SU-DHL-6 (cell line): ENCODE measurements at regions not wholly inside any gene's neighbourhood (a gene's known extent, or its start where the extent isn't known, plus 50 kb on each side); places are given as distances from the start of the nearest gene placed in this dataset.

ENCODE experiments used
- CTCF ChIP-seq: fragments of 200-600 bp; sonication (generic); IDR thresholded peaks from one replicate; pipeline ENCODE4 v1.5.1; 2017; ENCODE audit warnings: antibody characterized with exemption, mild to moderate bottlenecking, low read length, moderate library complexity; ENCODE audit not compliant: insufficient read depth, poor library complexity, severe bottlenecking
- EZH2phosphoT487 ChIP-seq: fragments of 200-600 bp; sonication (generic), shearing (Covaris generic); conservative IDR thresholded peaks from 2 replicates; pipeline ENCODE4 v1.6.1; 2018; ENCODE audit warnings: mild to moderate bottlenecking, antibody characterized with exemption, low read length, moderate library complexity, mixed read lengths

- TF ChIP-seq CTCF (no peak), EZH2phosphoT487 (no peak)
Observed at GRCh38 chr14:43479596-43480195, 1027.4 kb downstream of the FSCB start.
